ENCODE measurements at regions not wholly inside any gene's neighbourhood (a gene's known extent, or its start where the extent isn't known, plus 50 kb on each side); places are given as distances from the start of the nearest gene placed in this dataset.

DNA sequence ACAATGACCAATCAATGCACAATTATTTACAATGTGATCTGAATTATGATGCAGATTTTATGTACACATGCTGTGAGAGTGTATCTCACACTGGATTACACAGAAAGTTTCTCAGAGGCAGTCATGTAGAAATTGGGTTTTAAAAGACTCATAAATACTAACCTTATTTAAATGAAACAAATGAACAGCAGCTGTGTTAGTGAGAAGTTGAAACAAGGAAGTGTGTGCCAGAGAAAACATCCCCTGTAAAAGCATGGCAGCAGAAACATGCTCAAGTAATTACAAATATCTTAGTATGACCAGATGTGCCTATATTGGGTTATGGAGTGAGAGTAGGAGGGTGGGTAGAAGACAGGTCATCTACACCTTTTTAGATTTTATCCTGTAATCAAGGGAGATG lies 723.7 kb downstream of the C12orf50 start:
- no peaks in the 10 kb centered on the region for H3K9me3 ChIP-seq (ENCODE audit: control insufficient read depth in 1 of 2, insufficient read depth in 1 of 2, low read length in 2 of 2)
- Mint-ChIP-seq H3K4me3 (no peak overlapping the region), H3K9me3 (no peaks in the 10 kb centered on the region)

DNA sequence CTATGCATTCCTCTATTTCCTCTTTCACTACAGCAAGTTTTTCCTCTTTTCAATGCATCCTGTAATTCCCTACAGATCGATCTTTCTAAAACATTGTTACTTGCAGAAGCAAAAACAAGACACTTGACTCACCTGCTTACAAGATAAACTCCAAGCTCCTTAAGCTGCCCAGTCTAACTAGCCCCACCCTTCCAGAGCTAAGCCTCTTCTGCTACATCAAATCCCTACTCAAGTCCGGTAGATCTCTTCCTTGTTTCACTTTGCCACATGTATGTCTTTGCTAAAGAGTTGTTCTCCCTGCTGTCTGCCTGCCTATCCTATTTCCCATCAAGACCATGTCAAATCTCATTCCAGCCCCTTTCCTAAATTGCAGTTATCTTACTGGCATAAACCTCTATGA lies 724.8 kb downstream of the C12orf50 start:
- Histone ChIP-seq H3K27ac (ENCODE audit: low read depth in 1 of 2, low read length in 2 of 2) (no peak overlapping the region), H3K9me3 (ENCODE audit: control insufficient read depth in 1 of 2, insufficient read depth in 1 of 2, low read length in 2 of 2) (no peaks in the 10 kb centered on the region), H3K4me3 (ENCODE audit: low read length) (no peak overlapping the region), H3K27me3 (ENCODE audit: control insufficient read depth in 1 of 2, insufficient read depth in 2 of 2, low read length in 2 of 2) (no peaks in the 10 kb centered on the region), H3K4me1 (ENCODE audit: insufficient read depth, low read length) (no peaks in the 10 kb centered on the region), H3K36me3 (ENCODE audit: insufficient read depth, low read length) (no peaks in the 10 kb centered on the region)
- Mint-ChIP-seq H3K9me3 (no peaks in the 10 kb centered on the region), H3K36me3 (ENCODE audit: low read depth) (no peaks in the 10 kb centered on the region), H3K27ac (no peak overlapping the region), H3K4me3 (no peak overlapping the region), H3K27me3 (no peaks in the 10 kb centered on the region), H3K4me1 (ENCODE audit: low read depth) (no peaks in the 10 kb centered on the region)
- intact Hi-C loops (cut with DNase I, micrococcal nuclease): no loop called here
- DNase-seq: no peak
- CTCF ChIA-PET: no interaction called here
- ATAC-seq (ENCODE audit: poor library complexity): no peak
- POLR2A ChIA-PET: no interaction called here
- TF ChIP-seq CTCF (IDR thresholded peaks at IDR 0.05): no peak

More for the DNA sequence above, 723.7 kb downstream of the C12orf50 start:
- DNase-seq (no peak), ATAC-seq (ENCODE audit: poor library complexity) (no peak)
- Mint-ChIP-seq H3K27ac (no peak overlapping the region), H3K4me1 (ENCODE audit: low read depth) (no peaks in the 10 kb centered on the region), H3K27me3 (no peaks in the 10 kb centered on the region), H3K36me3 (ENCODE audit: low read depth) (no peaks in the 10 kb centered on the region)
- H3K4me3 ChIP-seq (ENCODE audit: low read length): no peak overlapping the region
- no peaks in the 10 kb centered on the region for H3K27me3 ChIP-seq (ENCODE audit: control insufficient read depth in 1 of 2, insufficient read depth in 2 of 2, low read length in 2 of 2)
- intact Hi-C loops (cut with DNase I, micrococcal nuclease): no loop called here
- CTCF ChIA-PET: no interaction called here
- POLR2A ChIA-PET: no interaction called here
- H3K27ac ChIP-seq (ENCODE audit: low read depth in 1 of 2, low read length in 2 of 2): no peak overlapping the region
- no peak for TF ChIP-seq CTCF (IDR thresholded peaks at IDR 0.05)
- H3K36me3 ChIP-seq (ENCODE audit: insufficient read depth, low read length): no peaks in the 10 kb centered on the region
- H3K4me1 ChIP-seq (ENCODE audit: insufficient read depth, low read length): no peaks in the 10 kb centered on the region

GRCh38 chr12:87303396-87304012 lies 725.7 kb downstream of the C12orf50 start:
- ChIA-PET POLR2A (no interaction called here), CTCF (no interaction called here)
- Histone ChIP-seq H3K9me3 (ENCODE audit: control insufficient read depth in 1 of 2, insufficient read depth in 1 of 2, low read length in 2 of 2) (no peaks in the 10 kb centered on the region), H3K4me3 (ENCODE audit: low read length) (no peak overlapping the region), H3K27ac (ENCODE audit: low read depth in 1 of 2, low read length in 2 of 2) (no peak overlapping the region), H3K36me3 (ENCODE audit: insufficient read depth, low read length) (no peaks in the 10 kb centered on the region), H3K27me3 (ENCODE audit: control insufficient read depth in 1 of 2, insufficient read depth in 2 of 2, low read length in 2 of 2) (no peaks in the 10 kb centered on the region), H3K4me1 (ENCODE audit: insufficient read depth, low read length) (no peaks in the 10 kb centered on the region)
- Mint-ChIP-seq H3K4me1 (ENCODE audit: low read depth) (no peaks in the 10 kb centered on the region), H3K27ac (no peak overlapping the region), H3K9me3 (no peaks in the 10 kb centered on the region), H3K27me3 (no peaks in the 10 kb centered on the region), H3K36me3 (ENCODE audit: low read depth) (no peaks in the 10 kb centered on the region), H3K4me3 (no peak overlapping the region)
- intact Hi-C loops (cut with DNase I, micrococcal nuclease): no loop called here
- ATAC-seq (ENCODE audit: poor library complexity) (no peak), DNase-seq (no peak)
- no peak for TF ChIP-seq CTCF (IDR thresholded peaks at IDR 0.05)

All from CD4-positive, alpha-beta T cell (primary cell).